ENCODE measurements at regions not wholly inside any gene's neighbourhood (a gene's known extent, or its start where the extent isn't known, plus 50 kb on each side); places are given as distances from the start of the nearest gene placed in this dataset.
"Not testable (repeated sequence)": the region's sequence is repeated elsewhere in the genome, so short reads cannot be mapped to it uniquely, and the experiment has no call there.

DNA sequence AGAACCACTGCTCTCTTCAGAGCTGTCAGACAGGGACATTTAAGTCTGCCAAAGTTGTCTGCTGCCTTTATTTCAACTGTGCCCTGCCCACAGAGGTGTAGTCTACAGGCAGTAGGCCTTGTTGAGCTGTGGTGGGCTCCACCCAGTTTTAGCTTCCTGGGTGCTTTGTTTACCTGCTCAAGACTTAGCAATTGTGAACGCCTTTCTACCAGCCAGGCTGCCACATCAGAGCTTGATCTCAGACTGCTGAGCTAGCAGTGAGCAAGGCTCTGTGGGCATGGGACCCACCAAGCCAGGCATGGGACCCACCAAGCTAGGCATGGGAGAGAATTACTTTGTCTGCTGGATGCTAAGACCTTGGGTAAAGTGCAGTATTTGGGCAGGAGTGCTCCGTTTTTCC lies 351.8 kb downstream of the CDY1 start:
- intact Hi-C loops (cut with DNase I); H3K9me3 ChIP-seq; H3K4me1 ChIP-seq; DNase-seq; H3K27me3 ChIP-seq; H3K4me3 ChIP-seq; H3K27ac ChIP-seq; H3K36me3 ChIP-seq (replicated peaks in 1 of 2; ENCODE audit: insufficient read depth in 1 of 2, low read depth in 2 of 2); ATAC-seq: not testable (repeated sequence)
- WGBS, 2 donors: no CpG with 5 or more reads among the region's 2 CpGs

DNA sequence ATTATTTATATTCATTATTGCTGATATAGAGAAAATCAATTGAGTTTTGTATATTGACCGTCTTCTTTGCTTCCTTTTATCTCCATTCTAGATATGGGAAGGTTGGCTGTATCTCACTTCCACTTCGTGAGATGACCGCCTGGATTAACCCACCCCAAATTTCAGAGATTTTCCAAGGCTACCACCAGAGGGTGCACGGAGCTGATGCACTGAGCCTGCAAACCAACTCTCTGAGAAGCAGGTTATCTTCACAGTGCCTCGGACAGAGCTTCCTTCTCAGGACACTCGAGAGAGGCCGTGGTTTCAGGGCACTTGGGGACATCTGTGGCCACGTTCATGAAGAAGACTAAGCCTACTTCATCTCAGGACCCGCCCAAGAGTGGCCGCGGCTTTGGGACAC lies 365.8 kb downstream of the CDY1 start:
- H3K9me3 ChIP-seq; H3K4me1 ChIP-seq; H3K27me3 ChIP-seq; intact Hi-C loops (cut with DNase I); H3K27ac ChIP-seq; DNase-seq; H3K36me3 ChIP-seq (replicated peaks in 1 of 2; ENCODE audit: insufficient read depth in 1 of 2, low read depth in 2 of 2); ATAC-seq; H3K4me3 ChIP-seq: not testable (repeated sequence)
- WGBS, 2 donors: no CpG with 5 or more reads among the region's 11 CpGs

DNA sequence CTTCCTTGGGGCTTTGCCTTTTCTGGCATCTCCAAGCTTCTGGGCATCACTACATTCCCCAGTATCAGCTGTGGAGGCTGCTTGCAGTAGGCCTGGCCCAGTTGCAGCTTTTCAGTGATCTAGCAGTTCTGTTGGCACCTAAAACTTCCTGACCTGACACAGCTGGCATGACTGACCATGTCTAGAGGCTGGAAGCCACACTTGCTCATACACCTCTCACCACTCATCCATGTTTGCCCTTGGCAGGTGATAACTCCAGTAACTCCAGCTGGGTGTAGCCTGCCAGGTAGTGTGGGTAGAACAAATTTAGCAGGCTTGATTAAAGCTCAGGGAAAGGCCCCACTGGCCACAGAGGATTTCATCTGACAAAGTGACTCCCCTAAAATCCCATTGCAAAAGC lies 377.9 kb downstream of the CDY1 start:
- ATAC-seq; H3K9me3 ChIP-seq; DNase-seq; H3K27me3 ChIP-seq; H3K27ac ChIP-seq; H3K4me1 ChIP-seq; intact Hi-C loops (cut with DNase I); H3K36me3 ChIP-seq (replicated peaks in 1 of 2; ENCODE audit: insufficient read depth in 1 of 2, low read depth in 2 of 2); H3K4me3 ChIP-seq: not testable (repeated sequence)

DNA sequence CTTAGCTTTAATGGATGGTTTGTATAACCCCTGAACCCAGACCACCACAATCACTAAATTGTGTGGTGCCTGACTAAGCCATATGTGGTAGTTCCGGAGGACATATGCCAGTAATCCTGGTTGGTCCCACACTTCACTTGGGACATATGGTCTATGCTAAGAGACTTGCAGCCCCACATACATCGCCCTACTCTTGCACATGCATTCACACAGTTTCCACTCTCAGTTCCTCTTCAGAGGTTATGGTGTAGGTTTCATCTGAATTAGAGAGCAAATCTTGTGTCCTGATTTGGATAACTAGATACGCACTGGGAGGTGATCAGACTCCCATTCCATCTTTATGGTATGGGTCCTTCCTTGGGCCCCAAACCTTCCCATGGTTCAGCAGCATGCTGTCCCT lies 425.4 kb downstream of the CDY1 start:
- DNase-seq; H3K27me3 ChIP-seq; H3K36me3 ChIP-seq (replicated peaks in 1 of 2; ENCODE audit: insufficient read depth in 1 of 2, low read depth in 2 of 2); H3K27ac ChIP-seq; ATAC-seq; H3K4me1 ChIP-seq; H3K9me3 ChIP-seq; H3K4me3 ChIP-seq; intact Hi-C loops (cut with DNase I): not testable (repeated sequence)
- WGBS, 2 donors: no CpG with 5 or more reads among the region's 3 CpGs

DNA sequence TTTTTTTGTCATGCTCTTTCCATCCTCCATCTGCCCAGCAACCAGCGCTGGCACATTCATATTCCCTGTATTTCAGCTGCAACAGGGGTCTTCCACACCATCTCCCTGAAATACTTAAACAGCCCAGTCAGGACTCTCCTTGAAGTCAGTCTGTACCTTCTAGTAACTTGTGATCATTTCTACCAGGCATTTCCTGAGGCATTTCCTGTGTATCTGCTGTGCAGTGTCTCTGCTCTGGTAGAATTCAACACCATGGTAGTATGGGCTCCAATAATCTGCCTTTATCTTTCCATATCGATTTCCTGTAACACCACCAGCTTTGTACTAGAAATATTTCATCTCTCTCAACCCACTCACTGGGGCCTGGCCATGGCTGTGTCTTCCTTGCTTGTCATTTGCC lies 436.0 kb downstream of the CDY1 start:
- H3K9me3 ChIP-seq; H3K4me1 ChIP-seq; H3K36me3 ChIP-seq (replicated peaks in 1 of 2; ENCODE audit: insufficient read depth in 1 of 2, low read depth in 2 of 2); DNase-seq; ATAC-seq; intact Hi-C loops (cut with DNase I); H3K4me3 ChIP-seq; H3K27ac ChIP-seq; H3K27me3 ChIP-seq: not testable (repeated sequence)
- WGBS, 2 donors: no CpG with 5 or more reads among the region's 2 CpGs

DNA sequence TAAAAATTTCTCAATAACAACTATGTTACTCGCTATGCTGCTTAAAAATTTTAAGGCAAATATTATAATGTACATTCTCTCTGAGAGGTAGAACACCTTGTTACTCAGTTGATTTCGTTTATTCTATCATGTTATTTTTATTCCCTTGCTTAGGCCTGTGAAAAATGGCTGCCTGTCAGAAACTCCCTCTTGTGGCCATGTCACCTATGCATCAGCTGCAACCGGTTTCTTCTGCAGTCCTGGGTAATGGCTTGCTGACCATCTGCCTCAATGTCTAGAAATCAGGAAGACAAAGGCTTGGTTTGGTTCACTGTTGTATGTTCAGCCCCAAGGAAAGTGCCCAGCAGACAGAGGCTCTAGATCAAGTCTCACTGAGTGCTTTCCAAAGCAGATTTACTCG lies 437.3 kb downstream of the CDY1 start:
- DNase-seq; H3K27me3 ChIP-seq; H3K9me3 ChIP-seq; H3K4me1 ChIP-seq; H3K36me3 ChIP-seq (replicated peaks in 1 of 2; ENCODE audit: insufficient read depth in 1 of 2, low read depth in 2 of 2); H3K4me3 ChIP-seq; intact Hi-C loops (cut with DNase I); ATAC-seq; H3K27ac ChIP-seq: not testable (repeated sequence)
- WGBS, 2 donors: no CpG with 5 or more reads among the region's 4 CpGs

DNA sequence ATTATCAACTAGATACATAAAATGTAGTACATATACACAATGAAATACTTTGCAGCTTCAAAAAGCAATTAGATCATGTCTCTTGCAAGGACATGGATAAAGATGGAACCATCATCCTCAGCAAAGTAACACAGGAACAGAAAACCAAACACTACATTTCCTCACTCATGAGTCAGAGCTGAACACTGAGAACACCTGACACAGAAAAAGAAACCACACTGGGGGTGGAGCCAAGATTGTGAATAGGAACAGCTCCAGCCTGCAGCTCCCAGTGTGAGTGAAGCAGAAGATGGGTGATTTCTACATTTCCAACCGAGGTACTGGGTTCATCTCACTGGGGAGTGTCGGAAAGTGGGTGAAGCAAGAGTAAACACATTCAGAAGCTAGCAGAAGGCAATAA lies 451.2 kb downstream of the CDY1 start:
- H3K9me3 ChIP-seq; H3K27me3 ChIP-seq; H3K27ac ChIP-seq; H3K36me3 ChIP-seq (replicated peaks in 1 of 2; ENCODE audit: insufficient read depth in 1 of 2, low read depth in 2 of 2); DNase-seq; intact Hi-C loops (cut with DNase I); H3K4me1 ChIP-seq; H3K4me3 ChIP-seq: not testable (repeated sequence)
- no CpG with 5 or more reads among the region's 2 CpGs for WGBS, 2 donors
- ATAC-seq: peak; percentile 71

DNA sequence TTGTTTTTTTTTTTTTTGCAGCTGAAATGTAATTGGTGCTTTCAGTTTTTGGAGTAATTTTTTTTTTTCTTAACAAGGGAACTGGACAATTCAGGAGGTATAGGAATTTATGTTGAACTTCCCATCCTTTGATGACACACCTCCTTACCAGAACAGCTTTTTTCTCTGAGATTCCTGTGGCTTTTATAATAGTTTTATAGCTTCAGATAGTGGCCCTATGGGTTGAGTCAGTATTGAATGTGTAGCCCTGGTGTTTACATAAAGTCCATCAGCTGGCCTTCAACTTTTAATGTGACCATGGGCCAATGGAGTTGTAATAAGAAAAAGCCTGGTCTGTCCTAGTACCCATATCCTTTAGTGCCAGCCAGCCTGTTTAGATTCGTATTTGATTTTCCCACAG lies 457.5 kb downstream of the CDY1 start:
- H3K9me3 ChIP-seq; intact Hi-C loops (cut with DNase I); H3K27me3 ChIP-seq; DNase-seq; ATAC-seq; H3K4me1 ChIP-seq; H3K36me3 ChIP-seq (replicated peaks in 1 of 2; ENCODE audit: insufficient read depth in 1 of 2, low read depth in 2 of 2); H3K4me3 ChIP-seq; H3K27ac ChIP-seq: not testable (repeated sequence)
- WGBS, 2 donors: no CpG with 5 or more reads among the region's 1 CpG

DNA sequence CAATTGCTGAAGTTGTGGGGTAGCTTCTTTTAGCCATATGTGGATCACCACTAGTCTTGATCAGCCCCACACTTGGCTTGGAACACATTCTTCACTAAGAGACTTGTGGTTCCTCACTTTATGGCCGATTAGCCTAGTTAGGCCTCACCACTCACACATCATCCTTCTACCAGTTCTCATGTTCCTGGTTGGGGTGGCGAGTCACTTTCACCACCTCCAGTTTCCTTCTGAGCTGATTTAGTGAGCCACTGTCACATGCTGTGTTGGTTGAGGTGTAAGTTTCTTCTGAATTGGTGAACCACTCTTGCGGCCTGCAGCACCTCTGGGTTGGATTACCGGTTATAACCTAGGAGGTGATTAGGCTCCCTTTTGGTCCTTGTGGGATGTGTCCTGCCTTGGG lies 459.3 kb downstream of the CDY1 start:
- DNase-seq; H3K4me1 ChIP-seq; H3K4me3 ChIP-seq; H3K27ac ChIP-seq; ATAC-seq; H3K36me3 ChIP-seq (replicated peaks in 1 of 2; ENCODE audit: insufficient read depth in 1 of 2, low read depth in 2 of 2); H3K27me3 ChIP-seq; intact Hi-C loops (cut with DNase I); H3K9me3 ChIP-seq: not testable (repeated sequence)
- no CpG with 5 or more reads among the region's 4 CpGs for WGBS, 2 donors

DNA sequence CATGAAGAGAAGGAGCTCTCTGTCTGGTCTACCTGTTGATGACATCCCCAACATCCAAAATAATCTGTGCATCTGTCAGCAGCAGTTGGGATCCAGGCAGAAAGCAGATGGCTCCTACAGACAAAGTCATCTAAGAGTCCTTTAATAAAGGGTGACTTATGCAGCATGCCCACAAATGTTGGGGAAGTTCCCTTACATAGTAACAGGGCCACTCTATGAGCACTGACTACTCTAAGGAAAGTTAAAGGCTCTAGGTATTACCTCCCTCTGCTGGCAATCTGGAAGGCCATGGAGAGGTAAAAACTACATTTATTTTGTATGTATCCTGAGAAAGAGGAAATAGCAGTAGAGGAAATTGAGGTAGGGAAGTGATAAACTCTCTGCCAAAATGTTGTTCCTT lies 465.2 kb downstream of the CDY1 start:
- H3K9me3 ChIP-seq; ATAC-seq; H3K4me1 ChIP-seq; H3K27me3 ChIP-seq; DNase-seq; intact Hi-C loops (cut with DNase I); H3K27ac ChIP-seq; H3K4me3 ChIP-seq; H3K36me3 ChIP-seq (replicated peaks in 1 of 2; ENCODE audit: insufficient read depth in 1 of 2, low read depth in 2 of 2): not testable (repeated sequence)
